A549 (cell line): ENCODE measurements at regions not wholly inside any gene's neighbourhood (a gene's known extent, or its start where the extent isn't known, plus 50 kb on each side); places are given as distances from the start of the nearest gene placed in this dataset.

ENCODE experiments used
- ATAC-seq, 2 experiments: fragments of 200-7000 bp in 1 of 2; fragments of >200 bp in 1 of 2; cut with Nextera tagmentation in 1 of 2; cut with Tn5 transposase in 1 of 2; 3 replicates each; pipeline versions ENCODE4 v1.8.0 to v1.9.1; 2018 to 2020; ENCODE audit warnings: mild to moderate bottlenecking in 1 of 2, moderate library complexity in 1 of 2
- CTCF ChIA-PET: fragments of 300-600 bp; sonication (Branson Sonifier 250); formaldehyde crosslinking; extraction: SDS; loops from one replicate; lab custom pipeline; 2021; ENCODE audit warnings: antibody characterized with exemption, inconsistent platforms; lab: Yijun Ruan, JAX
- POLR2A ChIA-PET: fragments of 350-600 bp; formaldehyde crosslinking; extraction: SDS; loops from one replicate; lab custom pipeline; 2021; ENCODE audit warnings: antibody characterized with exemption, inconsistent platforms; lab: Yijun Ruan, JAX
- DNase-seq, 2 experiments: peaks; one replicate each; pipeline versions ENCODE4 v3.0.0 to v3.0.0-alpha.2; 2011 to 2016; ENCODE audit warnings: low read depth in 1 of 2, low spot score in 1 of 2
- FAIRE-seq: peaks from 2 replicates; lab custom pipeline; 2011; peaks lifted over from hg19 to GRCh38; lab: Jason Lieb, UNC
- H3K27ac ChIP-seq, 2 experiments: fragments of >200 bp; sonication (Bioruptor Twin); formaldehyde crosslinking; 3 replicates each; pipeline ENCODE4 v1.5.1; 2016 to 2017
- H3K4me1 ChIP-seq: fragments of >200 bp; sonication (Bioruptor Twin); formaldehyde crosslinking; 3 replicates; pipeline ENCODE4 v1.6.1; 2016
- H3K4me2 ChIP-seq: fragments of >200 bp; sonication (Bioruptor Twin); formaldehyde crosslinking; 3 replicates; pipeline ENCODE4 v1.6.1; 2016
- H3K4me3 ChIP-seq: fragments of >200 bp; sonication (Bioruptor Twin); formaldehyde crosslinking; 3 replicates; pipeline ENCODE4 v1.5.1; 2016
- H3K9me3 ChIP-seq: fragments of >200 bp; sonication (Bioruptor Twin); formaldehyde crosslinking; 3 replicates; pipeline ENCODE4 v1.6.1; 2016
- BHLHE40 ChIP-seq: IDR thresholded peaks from 2 replicates; pipeline ENCODE4 v1.6.1; 2012; ENCODE audit warnings: low read depth, low read length, inconsistent platforms
- CBX2 ChIP-seq: fragments of 200-600 bp; sonication (generic); IDR thresholded peaks from 2 replicates; pipeline ENCODE4 v1.6.1; 2016; ENCODE audit warnings: low read depth, mild to moderate bottlenecking, borderline replicate concordance
- CEBPB ChIP-seq, 2 experiments: fragments of >200 bp in 1 of 2; sonication (Bioruptor Twin) in 1 of 2; formaldehyde crosslinking in 1 of 2; IDR thresholded peaks; 2 replicates each; pipeline ENCODE4 v1.6.1; 2012 to 2016
- CHD4 ChIP-seq: fragments of 200-600 bp; sonication (generic); IDR thresholded peaks from 2 replicates; pipeline ENCODE4 v1.6.1; 2016; ENCODE audit warnings: antibody characterized with exemption, mild to moderate bottlenecking, borderline replicate concordance
- E2F6 ChIP-seq: IDR thresholded peaks from 2 replicates; pipeline ENCODE4 v1.6.1; 2012; ENCODE audit warnings: low read depth, borderline replicate concordance
- FOSB ChIP-seq: fragments of 250-450 bp; sonication (Bioruptor Pico); IDR thresholded peaks from 2 replicates; pipeline ENCODE4 v1.5.0; 2020; ENCODE audit warnings: mild to moderate bottlenecking, moderate library complexity
- HOXA7 ChIP-seq: fragments of 250-450 bp; sonication (Bioruptor Pico); IDR thresholded peaks from 2 replicates; pipeline ENCODE4 v1.5.0; 2020; ENCODE audit warnings: mild to moderate bottlenecking, moderate library complexity
- HOXB13 ChIP-seq: fragments of 250-450 bp; sonication (Bioruptor Pico); IDR thresholded peaks from 2 replicates; pipeline ENCODE4 v1.5.0; 2020; ENCODE audit warnings: low read depth, mild to moderate bottlenecking, moderate library complexity
- HOXB5 ChIP-seq: fragments of 250-450 bp; sonication (Bioruptor Pico); IDR thresholded peaks from 2 replicates; pipeline ENCODE4 v1.5.0; 2020; ENCODE audit warnings: mild to moderate bottlenecking, moderate library complexity
- JUN ChIP-seq, 2 experiments: fragments of >200 bp; sonication (Bioruptor Twin); formaldehyde crosslinking; IDR thresholded peaks; 2 replicates in 1 of 2; 3 replicates in 1 of 2; pipeline ENCODE4 v1.6.1; 2016 to 2017
- JUNB ChIP-seq: fragments of >200 bp; sonication (Bioruptor Twin); formaldehyde crosslinking; IDR thresholded peaks from 2 replicates; pipeline ENCODE4 v1.6.1; 2016
- KDM5A ChIP-seq: fragments of 200-600 bp; sonication (generic); IDR thresholded peaks from 2 replicates; pipeline ENCODE4 v1.6.1; 2016; ENCODE audit warnings: antibody characterized with exemption, mild to moderate bottlenecking
- MAFK ChIP-seq: fragments of 450-650 bp; IDR thresholded peaks from 2 replicates; pipeline ENCODE4 v1.6.1; 2014; ENCODE audit not compliant: partially characterized antibody
- MAX ChIP-seq: IDR thresholded peaks from 2 replicates; pipeline ENCODE4 v1.6.1; 2012
- NPAS2 ChIP-seq: fragments of 250-450 bp; sonication (Bioruptor Pico); IDR thresholded peaks from 2 replicates; pipeline ENCODE4 v1.8.0; 2022; ENCODE audit warnings: mild to moderate bottlenecking, moderate library complexity, borderline replicate concordance
- PHF8 ChIP-seq: fragments of 200-600 bp; sonication (generic); IDR thresholded peaks from 2 replicates; pipeline ENCODE4 v1.6.1; 2016; ENCODE audit warnings: low read depth, mild to moderate bottlenecking, antibody characterized with exemption, moderate library complexity, borderline replicate concordance
- POLR2AphosphoS2 ChIP-seq: conservative IDR thresholded peaks from 2 replicates; pipeline ENCODE4 v1.6.1; 2012; ENCODE audit warnings: low read length, improper control_type of control experiment, inconsistent platforms
- RAD21 ChIP-seq, 2 experiments: fragments of >200 bp in 1 of 2; sonication (Bioruptor Twin) in 1 of 2; formaldehyde crosslinking in 1 of 2; IDR thresholded peaks in 1 of 2; conservative IDR thresholded peaks in 1 of 2; 2 replicates in 1 of 2; 3 replicates in 1 of 2; pipeline ENCODE4 v1.6.1; 2012 to 2018; ENCODE audit warnings: inconsistent platforms in 1 of 2
- RFX5 ChIP-seq: fragments of 450-650 bp; IDR thresholded peaks from 2 replicates; pipeline ENCODE4 v1.7.1; 2014; ENCODE audit warnings: antibody characterized with exemption, mild to moderate bottlenecking, moderate library complexity
- RNF2 ChIP-seq: fragments of 200-600 bp; sonication (generic); IDR thresholded peaks from 2 replicates; pipeline ENCODE4 v1.6.1; 2016; ENCODE audit warnings: low read depth, mild to moderate bottlenecking, antibody characterized with exemption, moderate library complexity, borderline replicate concordance
- SMC3 ChIP-seq: fragments of >200 bp; sonication (Bioruptor Twin); formaldehyde crosslinking; IDR thresholded peaks from 3 replicates; pipeline ENCODE4 v1.6.1; 2018; ENCODE audit warnings: inconsistent platforms
- TFCP2L1 ChIP-seq: fragments of 250-450 bp; sonication (Bioruptor Pico); IDR thresholded peaks from 2 replicates; pipeline ENCODE4 v1.5.0; 2021; ENCODE audit warnings: mild to moderate bottlenecking
- ZNF302 ChIP-seq: fragments of 250-450 bp; sonication (Bioruptor Pico); IDR thresholded peaks from 2 replicates; pipeline ENCODE4 v1.9.0; 2021; ENCODE audit warnings: inconsistent platforms, mild to moderate bottlenecking, moderate library complexity
- ZSCAN20 ChIP-seq: fragments of 250-450 bp; sonication (Bioruptor Pico); IDR thresholded peaks from 2 replicates; pipeline ENCODE4 v1.8.0; 2022; ENCODE audit warnings: mild to moderate bottlenecking, moderate library complexity
- WGBS: methylation state at CpG from one replicate; pipeline ENCODE4 v1.1.6; 2017; ENCODE audit errors: missing lambda C conversion rate; 5-methylcytosine and 5-hydroxymethylcytosine counted together
- TF ChIP-seq, protein P1 (sequence below): fragments of >200 bp; sonication (Bioruptor Twin); formaldehyde crosslinking; IDR thresholded peaks from 2 replicates; pipeline ENCODE4 v1.6.1; 2016
- TF ChIP-seq, protein P2 (sequence below): IDR thresholded peaks from 2 replicates; pipeline ENCODE4 v1.6.1; 2012
- TF ChIP-seq, protein P3 (sequence below): fragments of 150-350 bp; IDR thresholded peaks from 2 replicates; pipeline ENCODE4 v1.6.1; 2014; ENCODE audit warnings: low read depth, mild to moderate bottlenecking, low read length

DNA sequence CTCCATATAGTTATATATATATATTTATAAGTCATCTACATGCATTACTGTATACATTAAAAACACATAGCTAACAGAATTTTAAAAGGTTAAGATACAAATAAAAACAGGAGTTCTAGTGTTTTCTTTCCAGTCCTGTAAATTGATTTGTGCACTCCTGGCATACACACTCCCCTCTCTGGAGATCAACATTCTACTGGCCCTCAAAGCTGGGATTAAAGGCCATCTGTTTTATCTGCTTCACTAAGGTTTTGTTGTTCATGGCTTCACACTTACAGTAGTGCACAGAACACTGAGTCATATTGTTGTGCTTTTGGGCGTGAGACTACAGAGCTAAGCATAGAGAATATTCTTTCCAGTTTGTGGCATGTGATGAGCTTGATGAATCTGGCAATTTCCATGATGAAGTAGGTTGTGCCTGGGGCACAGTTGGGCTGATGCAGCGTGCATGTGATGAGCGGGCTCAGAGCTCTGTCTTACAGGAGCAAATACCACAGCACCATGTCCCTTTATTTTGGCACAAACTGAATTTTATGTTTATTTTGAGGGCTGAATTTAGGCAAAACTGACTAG, 98.2 kb downstream of the TAF11L14 start:
- 0 out of 3 replicates have a peak, but pooled peaks cover 2% of the 10 kb centered on the region for H3K4me1 ChIP-seq
- H3K9me3 ChIP-seq, result no peaks in the 10 kb centered on the region
- no peak overlapping the region for H3K4me3 ChIP-seq
- TF ChIP-seq E2F6 (no peak), CEBPB (IDR thresholded peaks at IDR 0.05) (no peak), SMC3 (no peak), JUN (IDR thresholded peaks at IDR 0.05) (no peak)
- TF ChIP-seq, protein P1, sequence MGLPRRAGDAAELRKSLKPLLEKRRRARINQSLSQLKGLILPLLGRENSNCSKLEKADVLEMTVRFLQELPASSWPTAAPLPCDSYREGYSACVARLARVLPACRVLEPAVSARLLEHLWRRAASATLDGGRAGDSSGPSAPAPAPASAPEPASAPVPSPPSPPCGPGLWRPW, result no peak
- ATAC-seq (no peak), DNase-seq (no peak), FAIRE-seq (no peak)
- H3K27ac ChIP-seq, result no peak overlapping the region
- H3K4me2 ChIP-seq, result no peak overlapping the region
- 68% methylated on average over 3 of the region's 3 CpGs for WGBS
- ChIA-PET CTCF (no interaction called here), POLR2A (no interaction called here)

DNA sequence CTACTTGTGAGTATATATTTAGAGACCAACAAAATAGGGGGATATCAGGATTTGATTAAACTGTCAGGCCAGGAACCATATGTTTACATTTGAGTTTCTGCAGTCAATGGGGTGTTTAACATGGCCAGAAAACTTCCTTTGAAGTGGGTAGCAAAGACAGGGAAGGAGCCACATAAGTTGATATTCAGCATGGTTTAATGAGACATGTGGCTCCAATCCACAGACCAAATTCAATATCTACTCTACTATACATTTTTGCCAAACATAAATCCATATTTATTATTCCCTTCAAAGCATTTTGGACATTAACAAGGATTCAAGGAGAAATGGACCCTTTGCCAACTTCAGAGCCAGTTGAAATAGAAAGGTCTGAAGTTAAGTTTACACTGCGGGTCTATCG, 99.8 kb downstream of the TAF11L14 start:
- FAIRE-seq, result no peak
- TF ChIP-seq TFCP2L1 (CRISPR knock-in tag), result no peak
- TF ChIP-seq ZNF302 (CRISPR knock-in tag), result no peak
- TF ChIP-seq BHLHE40, result no peak
- no peak for TF ChIP-seq PHF8
- TF ChIP-seq HOXB13, result no peak
- TF ChIP-seq POLR2AphosphoS2, result no peak
- no peak for TF ChIP-seq SMC3
- TF ChIP-seq E2F6, result no peak
- TF ChIP-seq MAX, result no peak
- no peak for TF ChIP-seq CHD4
- TF ChIP-seq HOXB5 (CRISPR knock-in tag), result no peak
- TF ChIP-seq RAD21 (conservative IDR thresholded peaks at IDR 0.05 in 1 of 2, IDR thresholded peaks at IDR 0.05 in 1 of 2), result no peak
- TF ChIP-seq KDM5A, result no peak
- TF ChIP-seq MAFK, result no peak
- DNase-seq, result no peak
- WGBS, result 89% methylated on average over 2 of the region's 2 CpGs
- Histone ChIP-seq H3K27ac (no peak overlapping the region), H3K4me3 (no peak overlapping the region), H3K4me2 (no peak overlapping the region), H3K4me1 (0 out of 3 replicates have a peak, but pooled peaks cover 2% of the 10 kb centered on the region), H3K9me3 (no peaks in the 10 kb centered on the region)
- ChIA-PET CTCF (no interaction called here), POLR2A (no interaction called here)
- ATAC-seq, result no peak

DNA sequence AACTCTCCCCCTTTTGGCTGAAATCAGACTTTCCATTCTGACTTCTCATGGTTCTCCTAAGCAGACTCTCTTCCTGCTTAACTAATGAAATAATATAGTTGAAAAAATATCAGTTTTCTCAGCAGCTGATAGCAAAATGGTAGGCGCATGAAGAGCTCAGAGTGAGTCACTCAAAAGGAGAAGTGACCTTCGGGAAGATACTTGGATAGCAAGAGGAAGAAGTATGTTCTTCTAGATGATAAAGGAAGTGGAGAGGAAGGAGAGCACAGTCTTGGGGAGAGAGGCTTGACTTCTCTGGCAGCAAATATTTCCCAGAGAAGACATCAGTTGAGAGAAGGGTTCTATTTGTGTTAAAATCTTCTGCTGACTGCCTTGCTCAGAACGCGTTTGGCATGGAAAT, 101.5 kb downstream of the TAF11L14 start:
- ChIA-PET POLR2A (no interaction called here), CTCF (no interaction called here)
- ATAC-seq, result no peak

More for the DNA sequence above, 101.5 kb downstream of the TAF11L14 start:
- H3K4me1 ChIP-seq, result 0 out of 3 replicates have a peak, but pooled peaks cover 2% of the 10 kb centered on the region
- 61% methylated on average over 4 of the region's 4 CpGs for WGBS
- H3K9me3 ChIP-seq, result no peaks in the 10 kb centered on the region
- no peak overlapping the region for H3K27ac ChIP-seq
- no peak overlapping the region for H3K4me2 ChIP-seq
- no peak for DNase-seq
- TF ChIP-seq RNF2 (no peak), NPAS2 (no peak), RFX5 (no peak), CBX2 (no peak), FOSB (CRISPR knock-in tag) (no peak), JUNB (no peak), HOXA7 (CRISPR knock-in tag) (no peak), CEBPB (IDR thresholded peaks at IDR 0.05) (no peak), ZSCAN20 (no peak)
- TF ChIP-seq, protein P2, sequence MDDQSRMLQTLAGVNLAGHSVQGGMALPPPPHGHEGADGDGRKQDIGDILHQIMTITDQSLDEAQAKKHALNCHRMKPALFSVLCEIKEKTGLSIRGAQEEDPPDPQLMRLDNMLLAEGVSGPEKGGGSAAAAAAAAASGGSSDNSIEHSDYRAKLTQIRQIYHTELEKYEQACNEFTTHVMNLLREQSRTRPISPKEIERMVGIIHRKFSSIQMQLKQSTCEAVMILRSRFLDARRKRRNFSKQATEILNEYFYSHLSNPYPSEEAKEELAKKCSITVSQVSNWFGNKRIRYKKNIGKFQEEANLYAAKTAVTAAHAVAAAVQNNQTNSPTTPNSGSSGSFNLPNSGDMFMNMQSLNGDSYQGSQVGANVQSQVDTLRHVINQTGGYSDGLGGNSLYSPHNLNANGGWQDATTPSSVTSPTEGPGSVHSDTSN, result no peak
- TF ChIP-seq, protein P3, sequence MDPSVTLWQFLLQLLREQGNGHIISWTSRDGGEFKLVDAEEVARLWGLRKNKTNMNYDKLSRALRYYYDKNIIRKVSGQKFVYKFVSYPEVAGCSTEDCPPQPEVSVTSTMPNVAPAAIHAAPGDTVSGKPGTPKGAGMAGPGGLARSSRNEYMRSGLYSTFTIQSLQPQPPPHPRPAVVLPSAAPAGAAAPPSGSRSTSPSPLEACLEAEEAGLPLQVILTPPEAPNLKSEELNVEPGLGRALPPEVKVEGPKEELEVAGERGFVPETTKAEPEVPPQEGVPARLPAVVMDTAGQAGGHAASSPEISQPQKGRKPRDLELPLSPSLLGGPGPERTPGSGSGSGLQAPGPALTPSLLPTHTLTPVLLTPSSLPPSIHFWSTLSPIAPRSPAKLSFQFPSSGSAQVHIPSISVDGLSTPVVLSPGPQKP, result no peak
- no peak overlapping the region for H3K4me3 ChIP-seq
- no peak for FAIRE-seq
